ENCODE measurements at regions not wholly inside any gene's neighbourhood (a gene's known extent, or its start where the extent isn't known, plus 50 kb on each side); places are given as distances from the start of the nearest gene placed in this dataset.

- Histone ChIP-seq H3K4me3 (ENCODE audit: insufficient read depth, low read length) (no peak overlapping the region), H3K4me2 (ENCODE audit: insufficient read depth, low read length) (no peak overlapping the region), H3K9me3 (ENCODE audit: low read depth, low read length) (no peaks in the 10 kb centered on the region), H3K27ac (ENCODE audit: low read depth, low read length) (no peak overlapping the region), H3K27me3 (ENCODE audit: insufficient read depth, low read length) (peaks cover 3% of the 10 kb centered on the region), H3K79me2 (ENCODE audit: insufficient read depth, low read length) (no peaks in the 10 kb centered on the region), H2AFZ (ENCODE audit: low read length) (no peak overlapping the region), H3K4me1 (ENCODE audit: insufficient read depth, low read length) (no peaks in the 10 kb centered on the region), H4K20me1 (ENCODE audit: insufficient read depth, low read length) (no peaks in the 10 kb centered on the region), H3K36me3 (ENCODE audit: insufficient read depth, low read length) (no peaks in the 10 kb centered on the region)
- no peak for DNase-seq (ENCODE audit: insufficient read length, low spot score, missing footprints)
- no peak for TF ChIP-seq CTCF (IDR thresholded peaks at IDR 0.05; ENCODE audit: extremely low read depth, low read depth, low read length)
Measured at GRCh38 chr6:165893431-165893830, 230.4 kb upstream of the PDE10A start.

DNA sequence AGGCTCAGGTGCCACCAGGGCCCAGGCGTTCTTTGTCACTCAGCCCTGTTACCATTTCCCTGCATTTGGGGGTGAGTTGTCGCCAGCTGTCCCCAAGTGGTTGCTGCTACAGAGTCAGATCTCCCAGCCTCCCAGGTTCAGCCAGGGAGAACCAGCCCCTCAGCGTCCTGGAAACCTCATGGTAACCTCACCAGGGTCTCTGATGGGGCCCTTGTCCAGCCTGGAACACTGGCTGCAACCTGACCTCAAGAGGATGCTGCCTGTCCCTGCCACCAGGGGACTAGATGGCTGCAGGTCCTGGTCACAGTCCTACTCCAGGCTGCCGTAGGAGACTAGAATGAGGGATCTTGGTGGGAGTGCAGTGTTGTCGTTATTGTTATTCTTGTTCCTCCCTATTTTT, 228.3 kb upstream of the PDE10A start:
- Histone ChIP-seq H3K4me2 (ENCODE audit: insufficient read depth, low read length) (no peak overlapping the region), H3K4me1 (ENCODE audit: insufficient read depth, low read length) (no peaks in the 10 kb centered on the region), H3K27ac (ENCODE audit: low read depth, low read length) (no peak overlapping the region), H3K79me2 (ENCODE audit: insufficient read depth, low read length) (no peaks in the 10 kb centered on the region), H4K20me1 (ENCODE audit: insufficient read depth, low read length) (no peaks in the 10 kb centered on the region), H3K27me3 (ENCODE audit: insufficient read depth, low read length) (peaks cover 3% of the 10 kb centered on the region), H3K4me3 (ENCODE audit: insufficient read depth, low read length) (no peak overlapping the region), H3K9me3 (ENCODE audit: low read depth, low read length) (no peaks in the 10 kb centered on the region), H3K36me3 (ENCODE audit: insufficient read depth, low read length) (no peaks in the 10 kb centered on the region), H2AFZ (ENCODE audit: low read length) (no peak overlapping the region)
- TF ChIP-seq CTCF (IDR thresholded peaks at IDR 0.05; ENCODE audit: extremely low read depth, low read depth, low read length) = peak; percentile 24
- peak; percentile 65 for DNase-seq (ENCODE audit: insufficient read length, low spot score, missing footprints)

GRCh38 chr6:165890404-165890735, 227.3 kb upstream of the PDE10A start:
- DNase-seq (ENCODE audit: insufficient read length, low spot score, missing footprints) = no peak
- Histone ChIP-seq H3K27ac (ENCODE audit: low read depth, low read length) (no peak overlapping the region), H3K4me2 (ENCODE audit: insufficient read depth, low read length) (peak overlapping the region; percentile 19), H3K36me3 (ENCODE audit: insufficient read depth, low read length) (no peaks in the 10 kb centered on the region), H3K9me3 (ENCODE audit: low read depth, low read length) (no peaks in the 10 kb centered on the region), H3K4me3 (ENCODE audit: insufficient read depth, low read length) (no peak overlapping the region), H2AFZ (ENCODE audit: low read length) (peak overlapping the region; percentile 51), H3K4me1 (ENCODE audit: insufficient read depth, low read length) (no peaks in the 10 kb centered on the region), H4K20me1 (ENCODE audit: insufficient read depth, low read length) (no peaks in the 10 kb centered on the region), H3K79me2 (ENCODE audit: insufficient read depth, low read length) (no peaks in the 10 kb centered on the region), H3K27me3 (ENCODE audit: insufficient read depth, low read length) (peaks cover 3% of the 10 kb centered on the region)
- TF ChIP-seq CTCF (IDR thresholded peaks at IDR 0.05; ENCODE audit: extremely low read depth, low read depth, low read length) = no peak

- Histone ChIP-seq H3K79me2 (ENCODE audit: insufficient read depth, low read length) (no peaks in the 10 kb centered on the region), H3K36me3 (ENCODE audit: insufficient read depth, low read length) (no peaks in the 10 kb centered on the region), H3K4me2 (ENCODE audit: insufficient read depth, low read length) (peak overlapping the region; percentile 19), H3K9me3 (ENCODE audit: low read depth, low read length) (no peaks in the 10 kb centered on the region), H3K27me3 (ENCODE audit: insufficient read depth, low read length) (peaks cover 3% of the 10 kb centered on the region), H2AFZ (ENCODE audit: low read length) (peak overlapping the region; percentile 51), H3K4me3 (ENCODE audit: insufficient read depth, low read length) (no peak overlapping the region), H4K20me1 (ENCODE audit: insufficient read depth, low read length) (no peaks in the 10 kb centered on the region), H3K4me1 (ENCODE audit: insufficient read depth, low read length) (no peaks in the 10 kb centered on the region), H3K27ac (ENCODE audit: low read depth, low read length) (no peak overlapping the region)
- peak; percentile 88 for DNase-seq (ENCODE audit: insufficient read length, low spot score, missing footprints)
- TF ChIP-seq CTCF (IDR thresholded peaks at IDR 0.05; ENCODE audit: extremely low read depth, low read depth, low read length) = peak; percentile 96
Measured at GRCh38 chr6:165889636-165890403, 226.8 kb upstream of the PDE10A start.

Data from osteoblast (primary cell).